ENCODE measurements at regions not wholly inside any gene's neighbourhood (a gene's known extent, or its start where the extent isn't known, plus 50 kb on each side); places are given as distances from the start of the nearest gene placed in this dataset.

GRCh38 chr9:71490810-71491209 is 277.5 kb downstream of the CEMIP2 start:
- intact Hi-C loops (cut with DNase I), result no loop called here
- no peak for TF ChIP-seq CTCF (IDR thresholded peaks at IDR 0.05)
- Histone ChIP-seq H3K27ac (no peak overlapping the region), H3K4me1 (no peaks in the 10 kb centered on the region), H3K27me3 (ENCODE audit: low read depth) (no peaks in the 10 kb centered on the region), H3K36me3 (no peaks in the 10 kb centered on the region), H3K9me3 (no peaks in the 10 kb centered on the region), H3K4me3 (no peak overlapping the region)
- no peak for DNase-seq
- no peak for ATAC-seq

- intact Hi-C loops (cut with DNase I), result no loop called here
- no peak for TF ChIP-seq CTCF (IDR thresholded peaks at IDR 0.05)
- DNase-seq (no peak), ATAC-seq (no peak)
- Histone ChIP-seq H3K36me3 (no peaks in the 10 kb centered on the region), H3K27me3 (ENCODE audit: low read depth) (peaks cover 3% of the 10 kb centered on the region), H3K9me3 (no peaks in the 10 kb centered on the region), H3K4me1 (no peaks in the 10 kb centered on the region), H3K4me3 (no peak overlapping the region), H3K27ac (no peak overlapping the region)
Observed at GRCh38 chr9:71487061-71487460, 281.3 kb downstream of the CEMIP2 start.

GRCh38 chr9:71485326-71485725 is 283.0 kb downstream of the CEMIP2 start:
- intact Hi-C loops (cut with DNase I), result no loop called here
- no peaks in the 10 kb centered on the region for H3K36me3 ChIP-seq
- no peak overlapping the region for H3K4me3 ChIP-seq
- H3K9me3 ChIP-seq, result no peaks in the 10 kb centered on the region
- H3K27ac ChIP-seq, result no peak overlapping the region
- H3K27me3 ChIP-seq (ENCODE audit: low read depth), result peaks cover 3% of the 10 kb centered on the region
- no peaks in the 10 kb centered on the region for H3K4me1 ChIP-seq
- TF ChIP-seq CTCF (IDR thresholded peaks at IDR 0.05), result no peak
- no peak for DNase-seq
- ATAC-seq, result no peak

- Histone ChIP-seq H3K27ac (no peak overlapping the region), H3K27me3 (ENCODE audit: low read depth) (peaks cover 3% of the 10 kb centered on the region), H3K36me3 (no peaks in the 10 kb centered on the region), H3K9me3 (no peaks in the 10 kb centered on the region), H3K4me1 (no peaks in the 10 kb centered on the region), H3K4me3 (no peak overlapping the region)
- no peak for TF ChIP-seq CTCF (IDR thresholded peaks at IDR 0.05)
- ATAC-seq, result no peak
- DNase-seq, result no peak
- intact Hi-C loops (cut with DNase I), result no loop called here
Observed at GRCh38 chr9:71483436-71483835, 284.9 kb downstream of the CEMIP2 start.

- no peak for TF ChIP-seq CTCF (IDR thresholded peaks at IDR 0.05)
- DNase-seq, result no peak
- intact Hi-C loops (cut with DNase I), result no loop called here
- H3K4me3 ChIP-seq, result no peak overlapping the region
- no peaks in the 10 kb centered on the region for H3K9me3 ChIP-seq
- no peaks in the 10 kb centered on the region for H3K4me1 ChIP-seq
- no peaks in the 10 kb centered on the region for H3K36me3 ChIP-seq
- H3K27ac ChIP-seq, result no peak overlapping the region
- ATAC-seq, result no peak
- H3K27me3 ChIP-seq (ENCODE audit: low read depth), result peaks cover 3% of the 10 kb centered on the region
Observed at GRCh38 chr9:71479621-71480020, 288.7 kb downstream of the CEMIP2 start.

GRCh38 chr9:71472400-71472799 is 295.9 kb downstream of the CEMIP2 start:
- H3K27ac ChIP-seq, result no peak overlapping the region
- no peaks in the 10 kb centered on the region for H3K36me3 ChIP-seq
- no peaks in the 10 kb centered on the region for H3K27me3 ChIP-seq (ENCODE audit: low read depth)
- H3K4me3 ChIP-seq, result no peak overlapping the region
- intact Hi-C loops (cut with DNase I), result no loop called here
- no peaks in the 10 kb centered on the region for H3K4me1 ChIP-seq
- H3K9me3 ChIP-seq, result no peaks in the 10 kb centered on the region
- ATAC-seq (no peak), DNase-seq (no peak)
- TF ChIP-seq CTCF (IDR thresholded peaks at IDR 0.05), result no peak
